ENCODE measurements at regions not wholly inside any gene's neighbourhood (a gene's known extent, or its start where the extent isn't known, plus 50 kb on each side); places are given as distances from the start of the nearest gene placed in this dataset.

- H3K4me3 ChIP-seq (ENCODE audit: low read length): no peak overlapping the region
- DNase-seq: no peak
- Mint-ChIP-seq H3K27me3 (ENCODE audit: insufficient read depth) (peaks cover 4% of the 10 kb centered on the region), H3K9me3 (no peaks in the 10 kb centered on the region), H3K36me3 (ENCODE audit: low read depth) (no peaks in the 10 kb centered on the region), H3K4me1 (no peaks in the 10 kb centered on the region), H3K4me3 (no peak overlapping the region), H3K27ac (no peak overlapping the region)
- no peaks in the 10 kb centered on the region for H3K9me3 ChIP-seq (ENCODE audit: control insufficient read depth, low read length)
- no peaks in the 10 kb centered on the region for H3K4me1 ChIP-seq (ENCODE audit: control insufficient read depth, insufficient read depth, low read length)
- WGBS, 2 experiments (ENCODE audit: insufficient coverage in 1 of 2, insufficient read length in 1 of 2): 86 to 96% methylated on average over 5 of the region's 5 CpGs
- TF ChIP-seq CTCF (conservative IDR thresholded peaks at IDR 0.05): peak; percentile 40
- no peaks in the 10 kb centered on the region for H3K36me3 ChIP-seq (ENCODE audit: control insufficient read depth, insufficient read depth, low read length)
- H3K27ac ChIP-seq (ENCODE audit: low read depth, low read length): no peak overlapping the region
- H3K27me3 ChIP-seq (ENCODE audit: control insufficient read depth, insufficient read depth, low read length, poor library complexity, severe bottlenecking): no peaks in the 10 kb centered on the region
- H3K9ac ChIP-seq (ENCODE audit: extremely low read depth, low read length, poor library complexity, severe bottlenecking): no peak overlapping the region
These were observed 579.2 kb downstream of the BCL11B start for GRCh38 chr14:98692832-98693231.

- Mint-ChIP-seq H3K27me3 (ENCODE audit: insufficient read depth) (peaks cover 4% of the 10 kb centered on the region), H3K9me3 (no peaks in the 10 kb centered on the region), H3K4me3 (no peak overlapping the region), H3K4me1 (no peaks in the 10 kb centered on the region), H3K27ac (no peak overlapping the region), H3K36me3 (ENCODE audit: low read depth) (no peaks in the 10 kb centered on the region)
- no peaks in the 10 kb centered on the region for H3K36me3 ChIP-seq (ENCODE audit: control insufficient read depth, insufficient read depth, low read length)
- no peak for TF ChIP-seq CTCF (conservative IDR thresholded peaks at IDR 0.05)
- H3K27ac ChIP-seq (ENCODE audit: low read depth, low read length): no peak overlapping the region
- H3K4me3 ChIP-seq (ENCODE audit: low read length): no peak overlapping the region
- no peaks in the 10 kb centered on the region for H3K4me1 ChIP-seq (ENCODE audit: control insufficient read depth, insufficient read depth, low read length)
- no peak for DNase-seq
- H3K9ac ChIP-seq (ENCODE audit: extremely low read depth, low read length, poor library complexity, severe bottlenecking): no peak overlapping the region
- no peaks in the 10 kb centered on the region for H3K9me3 ChIP-seq (ENCODE audit: control insufficient read depth, low read length)
- no peaks in the 10 kb centered on the region for H3K27me3 ChIP-seq (ENCODE audit: control insufficient read depth, insufficient read depth, low read length, poor library complexity, severe bottlenecking)
These were observed 577.5 kb downstream of the BCL11B start for GRCh38 chr14:98694541-98694940.

GRCh38 chr14:98695809-98696208, 576.2 kb downstream of the BCL11B start:
- TF ChIP-seq CTCF (conservative IDR thresholded peaks at IDR 0.05): no peak
- no peaks in the 10 kb centered on the region for H3K4me1 Mint-ChIP-seq

More at GRCh38 chr14:98695809-98696208, 576.2 kb downstream of the BCL11B start:
- no peaks in the 10 kb centered on the region for H3K9me3 Mint-ChIP-seq
- H3K9ac ChIP-seq (ENCODE audit: extremely low read depth, low read length, poor library complexity, severe bottlenecking): no peak overlapping the region
- 82 to 90% methylated on average over 1 of the region's 1 CpG for WGBS, 2 experiments (ENCODE audit: insufficient coverage in 1 of 2, insufficient read length in 1 of 2)
- no peak overlapping the region for H3K27ac ChIP-seq (ENCODE audit: low read depth, low read length)
- no peak overlapping the region for H3K27ac Mint-ChIP-seq
- H3K4me3 ChIP-seq (ENCODE audit: low read length): no peak overlapping the region
- DNase-seq: no peak
- no peaks in the 10 kb centered on the region for H3K4me1 ChIP-seq (ENCODE audit: control insufficient read depth, insufficient read depth, low read length)
- no peaks in the 10 kb centered on the region for H3K9me3 ChIP-seq (ENCODE audit: control insufficient read depth, low read length)
- no peaks in the 10 kb centered on the region for H3K36me3 Mint-ChIP-seq (ENCODE audit: low read depth)
- H3K4me3 Mint-ChIP-seq: no peak overlapping the region
- H3K27me3 Mint-ChIP-seq (ENCODE audit: insufficient read depth): peaks cover 4% of the 10 kb centered on the region
- H3K27me3 ChIP-seq (ENCODE audit: control insufficient read depth, insufficient read depth, low read length, poor library complexity, severe bottlenecking): no peaks in the 10 kb centered on the region
- no peaks in the 10 kb centered on the region for H3K36me3 ChIP-seq (ENCODE audit: control insufficient read depth, insufficient read depth, low read length)

All from endodermal cell (in vitro differentiated cells).